CD4-positive, alpha-beta memory T cell (primary cell): ENCODE measurements at regions not wholly inside any gene's neighbourhood (a gene's known extent, or its start where the extent isn't known, plus 50 kb on each side); places are given as distances from the start of the nearest gene placed in this dataset.

Experiments
- CTCF ChIA-PET: fragments of 350-600 bp; sonication (Branson Sonifier 250); formaldehyde crosslinking; loops from one replicate; lab custom pipeline; 2021; ENCODE audit warnings: inconsistent platforms; ENCODE audit not compliant: partially characterized antibody; lab: Charles Lee
- POLR2A ChIA-PET: fragments of 350-600 bp; sonication (Branson Sonifier 250); formaldehyde crosslinking; loops from one replicate; lab custom pipeline; 2021; ENCODE audit not compliant: partially characterized antibody; lab: Charles Lee
- DNase-seq, 5 donors: peaks; one replicate each; pipeline versions ENCODE4 v3.0.0 to v3.0.0-alpha.2; 2020 to 2022; ENCODE audit warnings: mixed read lengths in 1 of 5
- H3K27ac ChIP-seq: one replicate; pipeline ENCODE4 v1.7.0; 2013; ENCODE audit warnings: low read depth, low read length
- H3K27me3 ChIP-seq: 2 replicates; pipeline ENCODE4 v1.7.0; 2013; ENCODE audit warnings: mild to moderate bottlenecking, low read length, moderate library complexity; ENCODE audit not compliant: insufficient read depth
- H3K36me3 ChIP-seq: 2 replicates; pipeline ENCODE4 v1.7.0; 2013; ENCODE audit warnings: mild to moderate bottlenecking, low read length, moderate library complexity; ENCODE audit not compliant: insufficient read depth
- H3K4me1 ChIP-seq: 2 replicates; pipeline ENCODE4 v1.7.0; 2013; ENCODE audit warnings: mild to moderate bottlenecking, low read length, moderate library complexity; ENCODE audit not compliant: insufficient read depth
- H3K4me3 ChIP-seq, 2 donors: one replicate each; pipeline ENCODE4 v1.7.0; 2013; ENCODE audit warnings: low read length in 2 of 2, mild to moderate bottlenecking in 1 of 2
- H3K9me3 ChIP-seq, 2 donors: one replicate each; pipeline ENCODE4 v1.7.0; 2013; ENCODE audit warnings: low read length in 2 of 2, control low read depth in 1 of 2; ENCODE audit not compliant: control insufficient read depth in 1 of 2
- H3K27ac Mint-ChIP-seq, 7 donors: one replicate each; pipeline ENCODE4 v1.8.0; 2020 to 2021; ENCODE audit warnings: mixed read lengths in 7 of 7, mild to moderate bottlenecking in 6 of 7, inconsistent platforms in 3 of 7, moderate library complexity in 3 of 7
- H3K27me3 Mint-ChIP-seq, 2 donors: one replicate each; pipeline ENCODE4 v1.8.0; 2020 to 2021; ENCODE audit warnings: mixed read lengths in 2 of 2
- H3K36me3 Mint-ChIP-seq, 2 donors: one replicate each; pipeline ENCODE4 v1.8.0; 2020 to 2021; ENCODE audit warnings: mixed read lengths in 2 of 2, inconsistent platforms in 1 of 2, mild to moderate bottlenecking in 1 of 2
- H3K4me1 Mint-ChIP-seq, 4 donors: one replicate each; pipeline ENCODE4 v1.8.0; 2020 to 2021; ENCODE audit warnings: mixed read lengths in 4 of 4, mild to moderate bottlenecking in 1 of 4
- H3K4me3 Mint-ChIP-seq, 8 donors: one replicate each; pipeline ENCODE4 v1.8.0; 2020 to 2021; ENCODE audit warnings: mixed read lengths in 8 of 8, mild to moderate bottlenecking in 7 of 8, moderate library complexity in 6 of 8, inconsistent platforms in 3 of 8
- H3K9me3 Mint-ChIP-seq, 8 donors: one replicate each; pipeline ENCODE4 v1.8.0; 2020 to 2021; ENCODE audit warnings: mixed read lengths in 8 of 8, mild to moderate bottlenecking in 5 of 8, inconsistent platforms in 3 of 8, moderate library complexity in 1 of 8
- intact Hi-C: fragments of 100-400 bp; cut with micrococcal nuclease; formaldehyde crosslinking; loops from one replicate; pipeline ENCODE4 v1.15.1; 2023

DNA sequence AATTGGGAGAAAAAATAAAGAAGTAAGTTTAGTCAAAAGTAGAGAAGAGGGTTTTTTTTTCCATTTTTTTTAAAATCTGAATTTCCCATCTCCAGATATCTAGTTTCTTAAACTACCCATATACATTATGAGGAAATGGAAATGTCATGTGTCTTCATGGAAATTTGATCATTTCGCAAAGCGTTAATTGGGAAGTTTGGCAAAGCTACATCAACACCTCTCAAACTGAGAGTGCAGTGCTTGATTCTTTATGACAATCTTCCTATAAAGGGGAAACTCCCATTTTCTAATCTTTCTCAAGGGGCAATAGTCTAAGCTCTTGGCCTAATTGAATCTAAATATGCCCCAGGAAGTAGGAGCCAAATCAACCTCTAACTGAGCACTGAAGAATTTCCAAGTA lies 110.4 kb upstream of the INHBA start:
- no peak overlapping the region for H3K27ac Mint-ChIP-seq

DNA sequence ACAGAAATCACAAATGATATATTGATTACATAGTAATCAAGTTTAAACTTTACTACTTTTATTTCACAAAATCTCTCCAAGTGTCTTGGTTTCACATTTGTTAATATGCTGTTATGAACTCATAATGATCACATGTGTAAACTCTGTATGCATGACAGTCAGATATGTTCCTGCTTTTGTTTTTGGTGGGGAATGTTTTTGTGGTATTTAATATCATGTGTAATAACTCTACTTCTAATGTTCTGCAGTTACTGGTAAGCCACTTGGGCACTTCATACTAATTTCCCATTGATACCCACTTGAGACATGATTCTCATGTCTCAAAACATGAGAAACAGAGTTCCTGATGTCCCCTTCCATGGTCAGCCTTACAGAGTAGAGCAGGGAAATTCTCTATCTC lies 109.1 kb upstream of the INHBA start:
- ChIA-PET CTCF (no interaction called here), POLR2A (no interaction called here)
- Mint-ChIP-seq H3K27ac (no peak overlapping the region), H3K4me3 (no peak overlapping the region), H3K4me1 (no peaks in the 10 kb centered on the region), H3K9me3 (peaks cover 0 to 5% (median 0%) of the 10 kb centered on the region in 8 donors), H3K36me3 (no peaks in the 10 kb centered on the region), H3K27me3 (no peaks in the 10 kb centered on the region)
- no peak for DNase-seq
- Histone ChIP-seq H3K4me1 (no peaks in the 10 kb centered on the region), H3K27me3 (no peaks in the 10 kb centered on the region), H3K4me3 (no peak overlapping the region), H3K27ac (no peak overlapping the region), H3K9me3 (no peaks in the 10 kb centered on the region), H3K36me3 (no peaks in the 10 kb centered on the region)
- intact Hi-C loops: no loop called here

More for the DNA sequence above, 110.4 kb upstream of the INHBA start:
- H3K4me3 Mint-ChIP-seq: no peak overlapping the region
- CTCF ChIA-PET: no interaction called here
- Histone ChIP-seq H3K27me3 (no peaks in the 10 kb centered on the region), H3K9me3 (no peaks in the 10 kb centered on the region), H3K27ac (no peak overlapping the region), H3K4me1 (no peaks in the 10 kb centered on the region), H3K36me3 (no peaks in the 10 kb centered on the region), H3K4me3 (no peak overlapping the region)
- H3K27me3 Mint-ChIP-seq: no peaks in the 10 kb centered on the region
- intact Hi-C loops: no loop called here
- H3K9me3 Mint-ChIP-seq: peaks cover 0 to 5% (median 0%) of the 10 kb centered on the region in 8 donors
- no peak for DNase-seq
- POLR2A ChIA-PET: no interaction called here
- H3K36me3 Mint-ChIP-seq: no peaks in the 10 kb centered on the region
- H3K4me1 Mint-ChIP-seq: no peaks in the 10 kb centered on the region

DNA sequence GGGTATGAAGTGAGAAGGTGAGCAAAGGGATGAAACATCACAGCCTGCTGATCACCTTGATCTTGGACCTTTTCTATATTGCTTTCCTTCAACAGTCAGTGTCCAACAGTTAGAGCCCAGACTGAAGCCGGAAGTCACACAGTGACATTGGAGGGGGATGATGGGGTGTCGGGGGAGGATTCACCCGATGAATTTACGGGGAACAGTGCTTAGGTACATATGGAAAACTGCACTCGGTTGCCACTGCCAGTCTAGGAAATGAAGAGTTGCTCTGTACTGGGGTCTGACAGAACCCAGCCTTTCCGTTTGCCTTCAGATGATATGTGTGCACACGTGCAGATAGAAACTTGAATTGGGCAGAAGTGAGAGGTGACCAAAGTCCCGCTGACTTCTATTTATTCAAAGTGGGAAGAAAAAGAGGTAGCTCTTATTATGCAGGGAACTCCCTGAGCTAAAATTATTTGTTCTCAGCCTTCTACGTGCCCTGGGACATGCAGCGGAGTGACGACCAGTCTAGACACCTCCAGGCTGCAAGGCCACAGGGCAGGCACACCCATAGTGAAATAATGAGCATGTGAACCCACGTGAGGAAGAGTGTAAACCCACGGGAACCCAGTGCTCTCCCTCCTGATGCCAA lies 107.2 kb upstream of the INHBA start:
- ChIA-PET POLR2A (no interaction called here), CTCF (no interaction called here)
- Mint-ChIP-seq H3K9me3 (peaks cover 0 to 9% (median under 1%) of the 10 kb centered on the region in 8 donors), H3K27me3 (no peaks in the 10 kb centered on the region), H3K4me3 (no peak overlapping the region), H3K4me1 (no peaks in the 10 kb centered on the region), H3K36me3 (no peaks in the 10 kb centered on the region), H3K27ac (no peak overlapping the region)
- H3K27ac ChIP-seq: no peak overlapping the region
- no peaks in the 10 kb centered on the region for H3K27me3 ChIP-seq
- no peaks in the 10 kb centered on the region for H3K4me1 ChIP-seq
- H3K4me3 ChIP-seq: no peak overlapping the region
- H3K36me3 ChIP-seq: no peaks in the 10 kb centered on the region
- DNase-seq: no peak
- H3K9me3 ChIP-seq: no peaks in the 10 kb centered on the region
- intact Hi-C loops: no loop called here

DNA sequence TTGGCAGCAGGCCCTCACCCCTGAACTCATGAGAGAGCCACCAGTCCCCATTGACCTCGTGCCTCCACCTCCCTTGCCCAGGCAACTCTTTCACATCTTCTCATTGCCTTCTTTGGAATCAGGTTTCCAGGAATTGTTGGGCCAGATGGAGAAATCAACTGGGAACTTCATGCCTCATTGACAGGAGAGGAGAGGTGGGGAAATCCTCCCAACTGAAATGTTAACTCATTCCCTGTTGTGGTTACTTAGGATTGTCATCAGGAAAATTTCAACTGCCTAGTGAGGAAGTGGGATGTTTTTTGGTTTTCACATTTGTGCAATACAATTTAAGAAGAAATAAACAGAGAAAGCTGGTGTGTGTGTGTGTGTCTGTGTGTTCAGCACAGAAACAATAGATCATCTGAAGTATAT lies 106.6 kb upstream of the INHBA start:
- Mint-ChIP-seq H3K4me1 (no peaks in the 10 kb centered on the region), H3K27ac (no peak overlapping the region), H3K4me3 (no peak overlapping the region), H3K9me3 (peaks cover 0 to 9% (median under 1%) of the 10 kb centered on the region in 8 donors), H3K27me3 (no peaks in the 10 kb centered on the region), H3K36me3 (no peaks in the 10 kb centered on the region)
- ChIA-PET POLR2A (no interaction called here), CTCF (no interaction called here)
- DNase-seq: no peak
- H3K4me1 ChIP-seq: no peaks in the 10 kb centered on the region
- no peaks in the 10 kb centered on the region for H3K36me3 ChIP-seq
- no peak overlapping the region for H3K4me3 ChIP-seq
- H3K27ac ChIP-seq: no peak overlapping the region
- no peaks in the 10 kb centered on the region for H3K9me3 ChIP-seq
- intact Hi-C loops: no loop called here
- H3K27me3 ChIP-seq: no peaks in the 10 kb centered on the region

- Mint-ChIP-seq H3K4me3 (no peak overlapping the region), H3K27ac (no peak overlapping the region), H3K36me3 (no peaks in the 10 kb centered on the region), H3K27me3 (no peaks in the 10 kb centered on the region), H3K4me1 (no peaks in the 10 kb centered on the region), H3K9me3 (peaks cover 0 to 9% (median under 1%) of the 10 kb centered on the region in 8 donors)
- Histone ChIP-seq H3K4me1 (no peaks in the 10 kb centered on the region), H3K36me3 (no peaks in the 10 kb centered on the region), H3K27me3 (no peaks in the 10 kb centered on the region), H3K4me3 (no peak overlapping the region), H3K9me3 (no peaks in the 10 kb centered on the region), H3K27ac (no peak overlapping the region)
- ChIA-PET POLR2A (no interaction called here), CTCF (no interaction called here)
- DNase-seq: no peak
- intact Hi-C loops: no loop called here
Observed at GRCh38 chr7:41809116-41809515, 106.2 kb upstream of the INHBA start.

DNA sequence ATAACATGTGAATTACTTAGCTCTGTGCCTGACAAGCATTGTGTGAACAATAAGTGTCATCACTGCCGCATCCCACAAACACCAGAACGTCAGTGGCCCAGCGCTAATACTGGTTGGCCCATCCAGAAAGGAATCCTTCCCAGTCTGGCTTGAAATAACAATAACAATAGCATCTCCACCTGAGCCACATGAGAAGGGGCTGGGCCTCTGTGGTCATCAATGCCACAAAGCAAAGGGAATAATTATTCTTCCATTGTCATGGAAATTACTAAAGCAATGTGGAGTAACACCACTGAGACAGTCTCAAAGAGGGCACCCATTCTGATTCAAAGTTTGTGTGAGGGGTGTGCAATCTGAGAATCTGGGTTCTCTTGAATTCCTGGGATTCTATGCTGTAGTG lies 105.7 kb upstream of the INHBA start:
- intact Hi-C loops: no loop called here
- Mint-ChIP-seq H3K4me3 (no peak overlapping the region), H3K9me3 (peaks cover 0 to 9% (median 1%) of the 10 kb centered on the region in 8 donors), H3K4me1 (no peaks in the 10 kb centered on the region), H3K27ac (no peak overlapping the region), H3K36me3 (no peaks in the 10 kb centered on the region), H3K27me3 (no peaks in the 10 kb centered on the region)
- no peak overlapping the region for H3K27ac ChIP-seq
- H3K4me1 ChIP-seq: no peaks in the 10 kb centered on the region
- no peaks in the 10 kb centered on the region for H3K36me3 ChIP-seq
- no peak for DNase-seq
- ChIA-PET POLR2A (no interaction called here), CTCF (no interaction called here)
- H3K4me3 ChIP-seq: no peak overlapping the region
- no peaks in the 10 kb centered on the region for H3K9me3 ChIP-seq
- H3K27me3 ChIP-seq: no peaks in the 10 kb centered on the region

GRCh38 chr7:41803569-41803968 lies 100.7 kb upstream of the INHBA start:
- H3K36me3 Mint-ChIP-seq: no peaks in the 10 kb centered on the region
- H3K27ac Mint-ChIP-seq: no peak overlapping the region
- intact Hi-C loops: no loop called here
- ChIA-PET CTCF (no interaction called here), POLR2A (no interaction called here)
- no peak for DNase-seq
- H3K36me3 ChIP-seq: no peaks in the 10 kb centered on the region
- H3K27me3 ChIP-seq: no peaks in the 10 kb centered on the region
- no peaks in the 10 kb centered on the region for H3K4me1 Mint-ChIP-seq
- H3K27me3 Mint-ChIP-seq: no peaks in the 10 kb centered on the region
- no peak overlapping the region for H3K4me3 ChIP-seq
- H3K9me3 Mint-ChIP-seq: peaks cover 0 to 6% (median 0%) of the 10 kb centered on the region in 8 donors
- no peak overlapping the region for H3K27ac ChIP-seq
- H3K4me1 ChIP-seq: no peaks in the 10 kb centered on the region
- no peak overlapping the region for H3K4me3 Mint-ChIP-seq
- no peaks in the 10 kb centered on the region for H3K9me3 ChIP-seq

GRCh38 chr7:41796331-41796730 lies 93.4 kb upstream of the INHBA start:
- H3K4me1 ChIP-seq: no peaks in the 10 kb centered on the region
- CTCF ChIA-PET: no interaction called here

More at GRCh38 chr7:41796331-41796730, 93.4 kb upstream of the INHBA start:
- no peak overlapping the region for H3K27ac ChIP-seq
- intact Hi-C loops: no loop called here
- no peaks in the 10 kb centered on the region for H3K36me3 Mint-ChIP-seq
- no peaks in the 10 kb centered on the region for H3K36me3 ChIP-seq
- H3K4me3 ChIP-seq: no peak overlapping the region
- H3K4me3 Mint-ChIP-seq: no peak overlapping the region
- H3K27me3 ChIP-seq: no peaks in the 10 kb centered on the region
- POLR2A ChIA-PET: no interaction called here
- H3K4me1 Mint-ChIP-seq: no peaks in the 10 kb centered on the region
- no peak overlapping the region for H3K27ac Mint-ChIP-seq
- peaks cover 0 to 4% (median 0%) of the 10 kb centered on the region in 8 donors for H3K9me3 Mint-ChIP-seq
- H3K9me3 ChIP-seq: no peaks in the 10 kb centered on the region
- DNase-seq: no peak
- H3K27me3 Mint-ChIP-seq: no peaks in the 10 kb centered on the region
